Nephron progenitor cell (in vitro differentiated cells): ENCODE measurements at regions not wholly inside any gene's neighbourhood (a gene's known extent, or its start where the extent isn't known, plus 50 kb on each side); places are given as distances from the start of the nearest gene placed in this dataset.

Source experiments
- DNase-seq: peaks from one replicate; pipeline ENCODE4 v3.0.0; 2021
- H3K27ac Mint-ChIP-seq: 2 replicates; pipeline ENCODE4 v1.8.0; 2021; ENCODE audit warnings: mild to moderate bottlenecking, moderate library complexity, mixed read lengths
- H3K27me3 Mint-ChIP-seq: 2 replicates; pipeline ENCODE4 v1.8.0; 2021; ENCODE audit warnings: mild to moderate bottlenecking, low read depth, mixed read lengths; ENCODE audit not compliant: poor library complexity
- H3K36me3 Mint-ChIP-seq: 2 replicates; pipeline ENCODE4 v1.8.0; 2021; ENCODE audit warnings: low read depth, mixed read lengths
- H3K4me1 Mint-ChIP-seq: 2 replicates; pipeline ENCODE4 v1.8.0; 2021; ENCODE audit warnings: mixed read lengths
- H3K4me3 Mint-ChIP-seq: 2 replicates; pipeline ENCODE4 v1.8.0; 2021; ENCODE audit warnings: mild to moderate bottlenecking, moderate library complexity, mixed read lengths
- H3K9me3 Mint-ChIP-seq: 2 replicates; pipeline ENCODE4 v1.8.0; 2021; ENCODE audit warnings: mild to moderate bottlenecking, moderate library complexity, mixed read lengths
- TF ChIP-seq, protein P1 (sequence below): fragments of 200-600 bp; sonication (generic); IDR thresholded peaks from 2 replicates; pipeline ENCODE4 v1.5.0; 2021; ENCODE audit warnings: antibody characterized with exemption

DNA sequence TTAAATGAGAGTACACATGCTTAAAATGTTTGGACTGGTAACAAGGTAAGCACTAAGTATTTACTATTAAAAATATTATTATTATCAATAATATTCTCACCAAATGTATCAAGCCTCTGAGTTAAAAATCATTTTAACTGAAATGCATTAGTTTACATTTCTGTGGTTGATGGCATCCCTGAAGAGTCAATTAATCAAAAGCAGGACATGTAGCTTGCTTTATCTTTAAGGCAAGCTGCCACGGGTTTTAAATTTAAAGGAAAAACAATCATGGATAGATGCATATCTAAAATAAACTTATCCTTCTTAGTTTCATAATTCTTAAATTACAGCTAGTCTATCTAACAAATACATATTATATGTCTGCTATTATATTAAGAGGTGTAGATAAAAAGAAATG is 584.8 kb upstream of the INTU start:
- no peak overlapping the region for H3K4me3 Mint-ChIP-seq
- TF ChIP-seq, protein P1, sequence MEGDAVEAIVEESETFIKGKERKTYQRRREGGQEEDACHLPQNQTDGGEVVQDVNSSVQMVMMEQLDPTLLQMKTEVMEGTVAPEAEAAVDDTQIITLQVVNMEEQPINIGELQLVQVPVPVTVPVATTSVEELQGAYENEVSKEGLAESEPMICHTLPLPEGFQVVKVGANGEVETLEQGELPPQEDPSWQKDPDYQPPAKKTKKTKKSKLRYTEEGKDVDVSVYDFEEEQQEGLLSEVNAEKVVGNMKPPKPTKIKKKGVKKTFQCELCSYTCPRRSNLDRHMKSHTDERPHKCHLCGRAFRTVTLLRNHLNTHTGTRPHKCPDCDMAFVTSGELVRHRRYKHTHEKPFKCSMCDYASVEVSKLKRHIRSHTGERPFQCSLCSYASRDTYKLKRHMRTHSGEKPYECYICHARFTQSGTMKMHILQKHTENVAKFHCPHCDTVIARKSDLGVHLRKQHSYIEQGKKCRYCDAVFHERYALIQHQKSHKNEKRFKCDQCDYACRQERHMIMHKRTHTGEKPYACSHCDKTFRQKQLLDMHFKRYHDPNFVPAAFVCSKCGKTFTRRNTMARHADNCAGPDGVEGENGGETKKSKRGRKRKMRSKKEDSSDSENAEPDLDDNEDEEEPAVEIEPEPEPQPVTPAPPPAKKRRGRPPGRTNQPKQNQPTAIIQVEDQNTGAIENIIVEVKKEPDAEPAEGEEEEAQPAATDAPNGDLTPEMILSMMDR, result no peak
- no peak overlapping the region for H3K27ac Mint-ChIP-seq
- H3K36me3 Mint-ChIP-seq, result no peaks in the 10 kb centered on the region
- peaks cover 3% of the 10 kb centered on the region for H3K4me1 Mint-ChIP-seq
- DNase-seq, result no peak
- H3K27me3 Mint-ChIP-seq, result no peaks in the 10 kb centered on the region
- H3K9me3 Mint-ChIP-seq, result no peaks in the 10 kb centered on the region

DNA sequence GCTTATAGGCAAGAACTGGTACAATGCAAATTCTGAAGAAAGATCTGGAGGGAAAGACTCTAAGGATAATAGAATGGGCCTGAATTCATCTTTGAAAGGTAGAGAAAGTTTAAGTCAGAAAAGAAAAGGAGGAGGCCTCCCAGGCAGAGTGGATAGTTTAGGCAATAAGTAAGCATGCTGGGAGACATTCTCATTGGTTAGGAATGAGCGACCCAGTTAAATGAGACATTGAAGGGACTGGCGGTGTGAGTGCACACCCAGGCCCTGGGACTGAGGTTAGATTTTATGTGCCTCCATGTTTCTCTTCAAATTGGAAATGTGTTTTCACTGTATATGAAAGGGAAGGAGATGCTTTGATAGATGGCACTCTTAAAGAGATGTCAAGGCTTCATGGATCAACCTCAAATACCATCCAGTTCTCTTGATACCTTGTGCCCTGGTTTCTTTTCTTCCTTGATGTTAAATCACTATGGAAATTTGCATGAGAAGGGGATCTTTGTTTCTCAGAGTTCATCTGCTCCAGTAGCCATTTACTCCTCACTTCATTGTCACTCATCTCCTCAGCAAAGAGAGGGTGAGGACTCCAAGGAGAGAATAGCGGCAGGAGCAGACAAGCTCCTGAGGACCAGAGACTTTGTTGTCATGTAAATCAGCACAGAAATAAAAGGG is 584.2 kb upstream of the INTU start:
- TF ChIP-seq, protein P1, result no peak
- Mint-ChIP-seq H3K27me3 (no peaks in the 10 kb centered on the region), H3K4me1 (peaks cover 3% of the 10 kb centered on the region), H3K27ac (no peak overlapping the region), H3K9me3 (no peaks in the 10 kb centered on the region), H3K36me3 (no peaks in the 10 kb centered on the region), H3K4me3 (no peak overlapping the region)
- DNase-seq, result no peak

DNA sequence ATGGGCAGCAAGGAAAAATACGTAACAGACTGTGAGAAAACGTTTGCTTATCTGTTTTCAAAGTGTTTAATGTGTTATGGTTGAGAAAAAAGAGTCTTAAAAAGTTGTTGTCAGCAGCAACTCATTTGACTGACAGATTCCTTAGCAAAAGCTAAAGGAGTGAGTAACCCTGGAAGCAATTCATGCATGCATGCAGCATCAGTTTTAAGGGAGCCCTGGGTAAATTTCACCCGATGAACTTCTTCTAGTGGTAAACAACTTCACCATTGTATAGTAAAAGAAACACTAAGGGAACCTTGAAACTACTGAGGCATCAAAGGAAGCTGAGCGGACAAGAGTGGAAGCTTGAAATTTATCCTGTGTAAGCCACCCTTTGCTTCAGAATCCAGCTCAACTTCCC is 583.2 kb upstream of the INTU start:
- H3K36me3 Mint-ChIP-seq, result no peaks in the 10 kb centered on the region
- no peaks in the 10 kb centered on the region for H3K9me3 Mint-ChIP-seq
- no peak overlapping the region for H3K27ac Mint-ChIP-seq
- H3K4me3 Mint-ChIP-seq, result no peak overlapping the region
- H3K27me3 Mint-ChIP-seq, result no peaks in the 10 kb centered on the region
- peaks cover 3% of the 10 kb centered on the region for H3K4me1 Mint-ChIP-seq
- TF ChIP-seq, protein P1, result no peak
- DNase-seq, result no peak

DNA sequence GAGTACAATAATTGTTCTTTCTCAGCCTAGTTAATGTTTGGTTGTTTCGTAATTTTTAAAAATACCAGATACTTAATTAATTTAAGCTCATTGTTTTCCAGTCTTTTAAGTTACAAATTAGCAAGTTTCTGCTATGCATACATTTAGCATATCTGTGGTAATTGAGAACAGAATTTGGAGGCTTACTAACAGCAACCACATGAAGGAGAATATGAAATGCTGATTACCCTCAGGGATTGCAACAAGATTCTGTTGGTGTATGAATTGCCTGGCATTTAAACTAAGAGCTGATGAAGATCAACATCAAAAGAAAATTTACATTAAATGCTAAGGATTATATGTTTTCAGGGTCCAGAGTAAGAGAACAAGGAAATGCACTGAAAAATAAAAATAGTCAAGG is 580.0 kb upstream of the INTU start:
- Mint-ChIP-seq H3K27me3 (no peaks in the 10 kb centered on the region), H3K9me3 (peaks cover 10% of the 10 kb centered on the region), H3K36me3 (no peaks in the 10 kb centered on the region), H3K27ac (no peak overlapping the region), H3K4me3 (no peak overlapping the region), H3K4me1 (peaks cover 3% of the 10 kb centered on the region)
- TF ChIP-seq, protein P1, result no peak
- DNase-seq, result no peak

DNA sequence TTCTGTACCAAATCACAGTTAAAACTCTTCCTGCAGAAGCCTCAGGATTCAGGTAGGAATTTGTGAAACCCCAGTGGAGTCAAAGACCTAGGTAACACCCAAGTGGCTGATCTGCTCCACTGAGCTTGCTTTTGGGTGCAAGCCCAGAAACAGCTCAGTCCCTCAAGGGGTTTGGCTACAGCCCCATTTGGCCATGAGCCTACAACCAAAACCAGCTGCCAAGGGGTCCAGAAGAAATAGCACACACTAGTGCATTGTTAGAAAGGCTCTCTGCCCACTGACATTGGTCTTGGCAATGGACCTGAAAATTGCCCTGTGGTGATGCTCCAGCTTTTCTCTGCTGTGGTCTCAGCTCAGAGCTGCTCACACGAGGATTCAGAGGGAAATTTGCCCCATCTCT is 577.4 kb upstream of the INTU start:
- Mint-ChIP-seq H3K4me1 (no peaks in the 10 kb centered on the region), H3K27me3 (no peaks in the 10 kb centered on the region)
- DNase-seq, result no peak

DNA sequence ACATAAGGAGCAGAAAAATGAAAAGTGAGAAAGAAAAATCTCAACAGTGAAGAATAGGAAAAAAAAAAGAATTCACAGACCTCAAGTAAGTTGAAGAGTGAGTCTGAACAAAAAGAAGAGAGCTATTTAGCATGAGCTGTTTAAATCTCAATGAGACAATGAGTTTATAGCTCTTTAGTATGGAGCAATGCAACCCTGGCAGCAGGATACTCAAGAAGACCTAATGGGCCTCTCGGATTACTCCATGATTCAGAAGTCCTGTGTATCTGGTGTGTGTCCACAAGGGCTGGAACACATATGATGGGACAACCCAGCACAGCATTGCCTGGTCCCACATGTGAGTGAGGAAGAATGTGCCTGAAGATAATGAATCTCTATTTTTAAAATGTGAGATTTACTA is 563.1 kb upstream of the INTU start:
- no peak overlapping the region for H3K4me3 Mint-ChIP-seq
- peaks cover 4% of the 10 kb centered on the region for H3K9me3 Mint-ChIP-seq
- peaks cover 8% of the 10 kb centered on the region for H3K4me1 Mint-ChIP-seq
- no peak overlapping the region for H3K27ac Mint-ChIP-seq
- no peak for DNase-seq
- TF ChIP-seq, protein P1, result no peak
- no peaks in the 10 kb centered on the region for H3K36me3 Mint-ChIP-seq
- no peaks in the 10 kb centered on the region for H3K27me3 Mint-ChIP-seq

More for the DNA sequence above, 577.4 kb upstream of the INTU start:
- TF ChIP-seq, protein P1, result no peak
- peaks cover 10% of the 10 kb centered on the region for H3K9me3 Mint-ChIP-seq
- no peak overlapping the region for H3K27ac Mint-ChIP-seq
- H3K4me3 Mint-ChIP-seq, result no peak overlapping the region
- no peaks in the 10 kb centered on the region for H3K36me3 Mint-ChIP-seq
